Heart right ventricle (tissue), 16 donors: ENCODE measurements at regions not wholly inside any gene's neighbourhood (a gene's known extent, or its start where the extent isn't known, plus 50 kb on each side); places are given as distances from the start of the nearest gene placed in this dataset.

ENCODE experiments used
- ATAC-seq, 8 donors: fragments of 200-7000 bp; cut with Tn5 transposase; one replicate each; pipeline ENCODE4 v1.9.1; 2020; ENCODE audit warnings: mild to moderate bottlenecking in 8 of 8, moderate library complexity in 8 of 8, moderate number of reproducible peaks in 1 of 8
- DNase-seq, 2 donors: peaks; one replicate each; pipeline ENCODE4 v3.0.0-alpha.2; 2020
- H3K27ac ChIP-seq, 10 donors: fragments of 200-600 bp; sonication (generic) in 2 of 10; one replicate each; pipeline versions ENCODE4 v1.5.0 to v1.8.0; 2020 to 2022; ENCODE audit warnings: mild to moderate bottlenecking in 3 of 10
- H3K27me3 ChIP-seq, 7 donors: fragments of 200-600 bp; one replicate each; pipeline ENCODE4 v1.8.0; 2021 to 2022; ENCODE audit warnings: mild to moderate bottlenecking in 2 of 7
- H3K36me3 ChIP-seq, 9 donors: fragments of 200-600 bp; sonication (generic) in 1 of 9; one replicate each; pipeline versions ENCODE4 v1.5.0 to v1.8.0; 2020 to 2022; ENCODE audit warnings: mild to moderate bottlenecking in 2 of 9
- H3K4me1 ChIP-seq, 9 donors: fragments of 200-600 bp; sonication (generic) in 1 of 9; one replicate each; pipeline versions ENCODE4 v1.5.0 to v1.8.0; 2020 to 2022; ENCODE audit warnings: mild to moderate bottlenecking in 4 of 9
- H3K4me3 ChIP-seq, 10 donors: fragments of 200-600 bp; sonication (generic) in 2 of 10; one replicate each; pipeline versions ENCODE4 v1.5.0 to v1.8.0; 2020 to 2022; ENCODE audit warnings: mild to moderate bottlenecking in 7 of 10, moderate library complexity in 2 of 10
- H3K9me3 ChIP-seq, 11 donors: fragments of 200-600 bp in 10 of 11; sonication (generic) in 2 of 11; one replicate each; pipeline versions ENCODE4 v1.5.0 to v1.8.0; 2013 to 2022; ENCODE audit warnings: mild to moderate bottlenecking in 2 of 11, control low read depth in 1 of 11, moderate library complexity in 1 of 11
- CTCF ChIP-seq, 9 donors: fragments of 200-600 bp; sonication (generic) in 2 of 9; IDR thresholded peaks; one replicate each; pipeline versions ENCODE4 v1.5.0 to v1.8.0; 2021 to 2022; ENCODE audit warnings: antibody characterized with exemption in 9 of 9, mild to moderate bottlenecking in 5 of 9, moderate library complexity in 1 of 9
- WGBS, 2 donors: extraction: QIAGEN DNeasy Blood & Tissue Kit; methylation state at CpG; one replicate each; pipeline ENCODE4 v1.1.7; 2013; ENCODE audit warnings: inconsistent platforms in 1 of 2; 5-methylcytosine and 5-hydroxymethylcytosine counted together
- intact Hi-C, 10 donors: fragments of 100-400 bp; cut with DNase I; formaldehyde crosslinking; loops; one replicate each; pipeline versions ENCODE4 v1.11.1 to v1.14.2; 2022
- donor health status: Arrhythmogenic right ventricular cardiomyopathy.
- donor health status: ischemic (EF 13 %, LVEDD 7.1; RV severe dilation, severe dysfunction).
- donor health status: healthy with polysubstance abuse.
- donor health status: DM: no; HTN: yes; CAD: no.
- donor health status: DM: no; HTN: no; CAD: no.
- donor health status: ischemic (EF 25% LVEDD 6.9; RV normal size, moderate dysfunction).
- donor health status: ischemic (EF 25% LVEDD 5.7; RV mildly dilated, moderate dysfunction).
- donor health status: healthy.
- donor health status: DM: yes; HTN: yes; CAD: no.
- donor health status: Ischemic cardiomyopathy.
- donor health status: ischemic (EF 35%, LVEDD 5.7; RV mildly dilated, moderate dysfunction).
- donor health status: nonischemic (EF 11% LVEDD 7.7; RV severe dilation, severe dysfunction).
- donor health status: DM: yes; HTN: yes; CAD: no.
- donor health status: PGD.
- donor health status: ischemic (EF 29% LVEDD 5.4; RV normal size, mild dysfunction).
- donor health status: nonischemic (EF 23%, LVEDD 6.1; RV moderate dilation, normal function).

GRCh38 chr9:110087605-110088004 lies 120.4 kb downstream of the C9orf152 start:
- Histone ChIP-seq H3K27me3 (no peaks in the 10 kb centered on the region), H3K27ac (no peak overlapping the region), H3K36me3 (no peaks in the 10 kb centered on the region), H3K9me3 (no peaks in the 10 kb centered on the region), H3K4me1 (peaks cover 6 to 91% (median 55%) of the 10 kb centered on the region in 9 donors), H3K4me3 (no peak overlapping the region)
- WGBS, 2 donors: 73 to 80% methylated on average over 2 of the region's 2 CpGs
- ATAC-seq: no peak
- DNase-seq: no peak
- intact Hi-C loops: no loop called here
- no peak for TF ChIP-seq CTCF (IDR thresholded peaks at IDR 0.05)

GRCh38 chr9:110088099-110088498 lies 119.9 kb downstream of the C9orf152 start:
- no peak for TF ChIP-seq CTCF (IDR thresholded peaks at IDR 0.05)
- DNase-seq (no peak), ATAC-seq (no peak)
- Histone ChIP-seq H3K27ac (no peak overlapping the region), H3K36me3 (no peaks in the 10 kb centered on the region), H3K9me3 (no peaks in the 10 kb centered on the region), H3K27me3 (no peaks in the 10 kb centered on the region), H3K4me1 (peaks cover 6 to 90% (median 54%) of the 10 kb centered on the region in 9 donors), H3K4me3 (no peak overlapping the region)
- intact Hi-C loops: no loop called here

- no peak for TF ChIP-seq CTCF (IDR thresholded peaks at IDR 0.05)
- Histone ChIP-seq H3K27me3 (no peaks in the 10 kb centered on the region), H3K36me3 (no peaks in the 10 kb centered on the region), H3K9me3 (no peaks in the 10 kb centered on the region), H3K27ac (peak overlapping the region in 1 of 10 donors; percentile 8), H3K4me1 (peaks cover 6 to 90% (median 63%) of the 10 kb centered on the region in 9 donors), H3K4me3 (no peak overlapping the region)
- intact Hi-C loops: no loop called here
- DNase-seq (no peak), ATAC-seq (no peak)
- WGBS, 2 donors: 53 to 58% methylated on average over 12 of the region's 12 CpGs
Observed at GRCh38 chr9:110089681-110090370, 118.1 kb downstream of the C9orf152 start.

GRCh38 chr9:110092792-110093191 lies 115.2 kb downstream of the C9orf152 start:
- 79 to 87% methylated on average over 5 of the region's 5 CpGs for WGBS, 2 donors
- DNase-seq (no peak), ATAC-seq (no peak)
- Histone ChIP-seq H3K36me3 (no peaks in the 10 kb centered on the region), H3K27me3 (no peaks in the 10 kb centered on the region), H3K27ac (no peak overlapping the region), H3K4me3 (no peak overlapping the region), H3K9me3 (no peaks in the 10 kb centered on the region), H3K4me1 (peaks cover 10 to 83% (median 62%) of the 10 kb centered on the region in 9 donors)
- TF ChIP-seq CTCF (IDR thresholded peaks at IDR 0.05): no peak
- intact Hi-C loops: no loop called here
